Embryonic facial prominence (tissue), 1 donor: ENCODE measurements at regions not wholly inside any gene's neighbourhood (a gene's known extent, or its start where the extent isn't known, plus 50 kb on each side); places are given as distances from the start of the nearest gene placed in this dataset.

Experiments used
- DNase-seq: peaks from one replicate; pipeline ENCODE4 v3.0.0-alpha.2; 2016; ENCODE audit errors: extremely low spot score

DNA sequence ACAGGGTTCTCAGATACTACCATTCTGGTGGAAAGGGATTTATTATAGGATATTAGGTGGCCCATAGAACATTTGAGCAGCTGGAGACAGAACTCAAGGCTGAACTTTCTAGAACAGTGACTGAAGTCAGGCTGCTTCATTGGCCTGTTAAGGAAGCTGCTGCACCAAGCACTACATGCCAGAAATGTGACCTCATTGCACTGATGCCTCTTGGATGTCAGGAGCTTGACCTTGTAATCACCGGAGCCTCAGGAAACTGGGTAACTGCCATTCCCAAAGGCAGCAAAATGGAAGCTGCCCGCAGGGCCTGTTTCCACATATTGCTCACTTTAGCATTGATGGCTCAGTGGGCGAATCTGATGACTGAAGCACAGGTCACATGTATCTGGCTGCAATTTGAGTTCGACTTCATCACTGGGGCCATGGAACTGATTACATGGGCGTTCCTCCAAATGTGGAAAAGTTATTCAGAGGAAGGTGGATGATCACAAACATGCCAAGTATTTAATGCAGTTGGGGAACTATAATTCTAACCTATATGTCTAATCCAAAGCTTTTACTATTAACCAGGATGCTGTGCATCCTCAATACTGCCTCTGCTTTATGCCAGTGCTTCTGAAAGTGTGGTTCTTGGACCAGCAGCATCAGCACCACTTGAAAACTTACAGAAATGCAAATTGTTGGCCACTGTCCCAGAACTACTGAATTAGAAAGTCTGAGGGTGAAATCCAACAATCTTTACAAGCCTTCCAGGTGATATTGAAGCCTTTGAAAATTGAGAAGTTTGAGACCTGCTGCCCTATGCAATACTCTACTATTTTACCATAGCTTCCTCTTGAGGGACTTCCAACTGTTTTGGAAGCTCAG is 337.2 kb upstream of the NAV3 start:
- DNase-seq, result no peak

DNA sequence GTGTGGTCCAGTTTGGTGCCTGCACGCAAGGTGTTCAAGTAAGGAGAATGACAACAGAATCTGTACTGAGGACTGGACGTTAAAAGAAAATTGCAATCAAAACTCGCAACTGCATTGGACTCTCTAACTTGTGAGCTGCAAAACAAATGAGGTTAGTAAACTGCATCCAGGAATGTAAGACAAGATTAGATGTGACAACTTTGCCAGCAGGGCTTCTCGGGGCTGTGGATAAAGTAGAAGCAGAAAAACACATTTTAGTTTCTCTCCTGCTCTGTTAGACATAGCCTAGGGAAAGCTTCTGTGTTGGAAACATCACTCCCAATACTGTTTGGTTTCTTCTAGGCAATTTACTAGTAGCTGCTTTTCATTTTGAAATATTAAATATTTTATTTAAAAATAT is 338.2 kb upstream of the NAV3 start:
- no peak for DNase-seq

DNA sequence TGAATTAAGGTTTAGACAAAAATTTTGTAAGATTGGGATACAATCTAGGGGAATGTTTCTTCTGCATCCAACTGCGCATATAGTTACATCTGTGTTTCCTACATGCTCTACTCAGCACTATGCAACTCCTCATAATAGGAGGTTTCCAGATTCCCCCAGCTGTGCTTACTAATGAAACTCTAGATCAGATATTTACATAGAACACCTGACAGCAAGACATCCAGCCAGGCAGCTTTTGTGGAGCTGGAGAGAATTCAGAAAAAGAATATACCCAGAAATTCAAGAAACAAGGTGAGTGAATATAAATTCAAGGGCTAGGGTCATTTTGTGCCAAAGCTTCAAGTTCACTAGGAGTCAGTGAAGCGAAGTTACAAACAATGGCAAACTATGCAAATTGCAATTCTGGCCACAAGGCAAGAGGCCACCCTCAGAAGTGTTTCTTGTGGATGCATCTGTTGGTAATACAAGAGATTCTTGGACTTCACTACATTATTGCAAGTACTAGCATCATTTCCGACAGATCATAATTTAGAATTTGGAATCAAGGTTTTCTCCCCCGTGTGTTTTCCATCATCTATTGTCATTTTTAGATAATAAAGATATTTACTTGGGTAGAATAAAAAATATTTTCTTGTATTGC is 341.2 kb upstream of the NAV3 start:
- no peak for DNase-seq

DNA sequence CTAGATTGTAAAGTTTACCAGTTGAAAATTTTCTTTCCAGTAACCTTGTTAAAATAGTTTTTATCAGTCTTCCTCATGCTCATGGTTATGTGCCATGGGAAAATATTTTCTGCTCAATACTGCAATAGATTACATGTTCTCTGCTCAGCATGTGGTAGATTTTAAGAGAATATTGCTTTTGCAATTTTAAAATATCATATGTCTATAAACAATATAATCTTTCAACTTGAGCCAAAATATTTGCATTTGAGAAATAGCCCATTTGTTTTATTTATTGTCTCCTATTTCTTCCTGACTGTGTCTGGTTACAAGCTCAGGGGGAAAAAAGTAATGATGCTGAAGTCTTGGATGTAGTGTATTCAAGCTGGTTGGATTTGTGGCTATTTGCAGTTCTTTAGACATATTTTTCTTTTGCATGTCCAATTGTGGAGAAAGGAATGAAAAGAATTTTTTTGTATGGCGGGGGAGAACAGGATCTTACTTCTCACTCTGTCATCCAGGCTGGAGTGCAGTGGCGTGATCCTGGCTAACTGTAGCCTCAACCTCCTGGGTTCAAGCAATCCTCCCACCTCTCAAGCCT is 342.6 kb upstream of the NAV3 start:
- no peak for DNase-seq

DNA sequence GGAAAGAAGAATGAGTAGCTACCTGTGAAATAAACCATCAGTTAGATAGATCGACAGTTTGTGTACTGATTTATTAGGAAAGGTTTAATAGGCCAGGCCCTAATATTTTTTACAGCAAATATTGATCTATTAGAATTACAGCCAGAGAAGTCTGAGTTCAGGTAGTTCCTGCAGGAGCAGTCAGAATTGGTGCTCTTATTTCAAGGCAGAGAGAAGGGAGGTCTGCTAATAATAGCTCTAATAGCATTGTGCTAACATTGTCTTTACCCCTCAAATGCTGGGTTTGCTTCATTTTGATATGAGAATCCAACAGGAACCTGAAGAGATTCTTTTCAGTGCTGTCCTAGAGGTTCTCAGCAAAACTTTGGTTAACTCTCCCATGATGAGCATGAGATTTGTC is 343.8 kb upstream of the NAV3 start:
- DNase-seq, result no peak

DNA sequence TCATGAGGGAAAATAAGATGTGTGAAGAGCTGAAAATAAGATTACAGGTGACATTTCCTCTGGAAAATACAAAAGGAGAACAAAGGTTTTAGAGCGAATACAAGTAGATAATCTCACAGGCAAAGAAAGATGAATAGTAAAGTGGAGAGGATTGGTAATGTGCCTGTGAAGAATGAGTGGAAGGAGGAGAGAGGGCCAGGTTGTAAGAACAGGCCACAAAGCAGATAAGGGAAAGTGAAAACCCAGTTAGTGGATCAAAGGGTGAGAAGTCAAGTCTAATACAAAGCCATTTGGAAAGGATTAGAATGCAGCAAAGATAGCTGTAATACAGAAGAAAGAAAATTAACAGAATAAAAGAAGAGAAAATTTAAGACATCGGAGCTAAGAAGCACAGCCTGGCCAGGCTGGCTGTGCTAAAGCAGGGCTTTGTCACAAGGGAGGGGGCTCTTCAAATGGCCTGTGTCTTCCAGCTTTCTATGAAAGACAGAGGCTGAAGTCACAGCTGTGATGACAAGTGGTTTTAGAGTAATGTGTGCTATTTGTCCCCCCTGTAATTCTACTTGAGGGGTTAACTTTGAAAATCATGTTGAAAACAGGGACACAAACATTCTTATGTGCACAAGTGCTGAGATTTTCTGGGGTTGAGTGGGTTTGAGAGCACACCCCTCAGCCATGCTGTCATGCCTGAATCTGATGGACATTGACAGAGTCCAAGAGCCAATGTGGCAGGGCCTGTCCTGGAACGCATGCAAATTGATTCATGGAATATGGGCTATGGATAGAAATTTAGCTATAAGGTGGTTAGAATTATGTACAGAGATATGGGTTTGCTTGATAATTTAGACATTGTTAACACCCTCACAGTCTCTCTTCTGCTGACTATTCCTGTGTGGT is 344.5 kb upstream of the NAV3 start:
- no peak for DNase-seq

DNA sequence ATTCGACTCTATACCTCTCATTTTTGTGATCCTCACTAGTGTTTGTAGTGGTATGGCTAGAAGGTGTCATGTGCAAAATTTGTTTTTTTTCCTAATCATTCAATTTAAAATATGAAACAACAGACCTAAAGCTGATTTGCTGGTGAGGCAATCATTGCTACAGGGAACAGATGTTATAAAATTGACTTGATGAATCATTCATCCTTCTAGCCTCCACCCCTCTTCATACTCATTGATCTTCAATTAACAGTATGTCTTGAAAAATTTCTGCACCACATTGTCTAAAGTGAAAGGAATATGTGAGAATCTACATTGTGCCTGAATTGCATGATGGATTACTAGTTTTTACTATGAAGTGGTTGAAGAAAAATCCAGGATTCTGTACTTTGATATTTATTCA is 349.0 kb upstream of the NAV3 start:
- no peak for DNase-seq

DNA sequence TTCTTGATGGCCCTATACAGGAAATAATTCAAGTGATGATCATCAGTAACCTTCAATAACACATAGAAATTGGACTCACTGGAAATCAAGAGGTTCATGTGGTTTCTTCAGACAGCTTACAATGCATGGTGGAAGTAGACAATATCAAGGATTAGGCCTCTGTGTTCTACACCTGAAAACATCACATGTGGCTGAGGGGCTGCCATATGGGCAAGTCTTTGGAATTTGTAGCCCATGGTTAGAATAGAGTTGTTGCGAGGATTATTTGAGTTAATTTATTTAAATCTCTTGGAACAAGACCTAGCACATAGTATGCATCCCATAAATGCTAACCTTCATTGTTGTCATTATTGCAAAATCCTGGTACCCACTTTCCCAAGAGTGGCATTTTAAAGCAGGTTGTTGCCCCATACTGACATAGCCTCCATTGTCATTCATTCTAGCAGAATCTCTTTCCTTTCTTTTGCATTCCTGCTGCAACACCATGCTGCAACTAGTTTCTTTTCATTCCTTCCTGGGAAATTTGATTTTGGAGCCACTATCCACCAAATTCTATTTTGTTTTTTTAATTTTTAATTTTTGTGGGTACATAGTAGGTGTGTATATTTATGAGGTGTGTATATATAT is 352.7 kb upstream of the NAV3 start:
- no peak for DNase-seq

DNA sequence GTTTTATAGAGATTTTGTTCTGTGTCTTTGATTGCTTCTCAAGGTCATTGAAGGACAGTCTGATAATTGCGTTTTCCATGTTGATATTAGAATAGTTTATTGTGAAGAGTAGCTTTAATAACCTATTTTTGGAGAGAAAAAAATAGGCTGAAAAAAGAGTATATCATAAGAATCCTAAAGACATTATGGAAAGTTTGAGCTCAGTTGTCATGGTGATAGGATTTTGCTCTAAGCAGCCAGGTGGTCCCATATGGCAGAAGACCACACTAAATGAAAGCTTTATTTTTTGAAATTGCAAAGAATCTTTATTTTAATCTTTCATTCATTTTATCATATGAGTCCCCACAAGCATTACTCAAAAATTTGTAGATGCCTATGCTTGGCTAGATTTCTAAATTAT is 358.9 kb upstream of the NAV3 start:
- DNase-seq, result no peak

DNA sequence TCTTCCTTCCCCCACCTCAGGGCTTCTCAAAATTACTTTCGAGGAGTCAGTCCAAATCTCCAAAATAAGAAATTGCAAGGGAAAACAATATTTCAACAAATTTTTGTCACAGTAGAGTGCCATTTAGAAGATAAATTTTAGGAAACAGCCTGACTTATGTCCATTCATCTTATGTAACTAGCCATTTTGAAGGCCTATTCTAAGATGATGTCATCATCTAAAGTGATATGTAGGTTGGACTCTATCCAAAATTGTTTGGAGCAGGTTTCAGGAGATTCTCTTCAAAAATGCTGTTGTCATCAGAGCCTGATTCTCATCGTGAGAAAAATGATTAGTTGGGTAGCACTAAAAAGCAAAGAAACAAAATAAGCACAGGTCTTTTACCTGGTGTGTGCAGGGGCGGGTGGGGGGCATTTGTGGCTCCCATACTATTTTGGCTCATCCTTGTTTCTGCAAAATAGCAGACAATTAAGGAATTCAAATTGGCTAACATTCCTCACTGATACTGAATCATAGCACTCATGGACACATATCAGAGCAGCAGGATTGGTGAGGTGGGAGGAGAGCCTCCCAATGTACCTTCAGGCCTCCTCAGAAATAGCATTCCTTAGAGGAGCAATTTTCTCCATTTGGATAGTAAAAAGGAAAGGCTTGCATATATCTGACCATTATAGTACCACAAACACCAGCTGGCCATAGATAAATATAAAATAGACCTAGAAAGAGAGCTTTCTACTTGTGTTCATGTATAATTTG is 360.9 kb upstream of the NAV3 start:
- DNase-seq, result no peak

DNA sequence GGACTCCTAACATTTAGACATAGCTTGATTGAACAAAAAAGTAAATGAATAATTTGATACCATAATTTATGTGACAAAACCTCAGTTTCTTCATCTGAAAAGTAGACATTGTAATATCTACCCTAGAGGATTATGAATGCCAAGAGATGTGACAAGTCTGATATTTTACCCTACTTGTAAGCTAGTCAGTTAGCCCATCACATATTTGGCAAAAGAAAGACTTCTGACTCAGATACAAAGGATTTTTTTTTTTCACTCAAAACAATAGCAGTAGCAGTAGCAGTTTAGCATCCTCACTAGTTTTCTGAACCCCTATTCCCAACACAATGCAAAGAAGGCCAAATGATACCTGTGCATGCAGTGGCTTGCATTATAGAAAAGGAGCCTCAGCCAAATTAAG is 377.3 kb upstream of the E2F7 start:
- no peak for DNase-seq

DNA sequence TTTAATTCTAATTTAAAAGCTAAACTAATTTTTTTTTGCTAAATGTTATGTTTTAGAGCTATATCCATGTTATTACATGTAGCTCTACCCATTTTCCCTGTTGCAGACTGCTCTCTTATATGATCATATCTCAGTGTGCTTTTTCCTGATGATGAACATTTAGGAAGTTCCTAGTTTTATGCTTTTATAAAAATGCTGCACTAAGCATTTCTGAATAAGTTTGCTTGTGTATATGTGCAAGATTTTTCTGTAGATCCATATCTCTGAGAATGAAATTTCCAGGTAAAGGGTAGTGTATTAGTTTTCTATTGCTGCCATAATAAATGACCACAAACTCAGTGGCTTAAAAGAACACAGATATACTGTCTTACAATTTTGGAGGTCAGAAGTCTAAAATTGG is 374.4 kb upstream of the E2F7 start:
- DNase-seq, result no peak

DNA sequence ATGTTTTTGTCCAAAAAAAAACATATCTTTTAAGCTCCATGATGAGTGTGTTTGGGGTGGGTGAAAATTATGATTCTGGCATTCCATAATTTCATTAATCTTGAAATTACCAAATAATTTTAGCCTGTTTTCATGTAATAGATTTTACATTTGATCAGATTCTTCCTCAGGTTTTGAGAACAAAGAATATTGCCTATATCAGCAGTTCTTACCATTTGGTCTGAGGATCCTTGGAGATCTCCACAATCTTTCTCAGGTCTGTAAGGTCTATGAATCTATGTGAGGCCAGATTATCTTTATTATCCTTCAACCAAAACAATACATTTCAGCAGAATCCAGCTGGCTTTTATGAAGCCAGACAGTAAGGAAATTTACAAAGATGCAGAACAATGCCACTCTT is 373.3 kb upstream of the E2F7 start:
- no peak for DNase-seq

DNA sequence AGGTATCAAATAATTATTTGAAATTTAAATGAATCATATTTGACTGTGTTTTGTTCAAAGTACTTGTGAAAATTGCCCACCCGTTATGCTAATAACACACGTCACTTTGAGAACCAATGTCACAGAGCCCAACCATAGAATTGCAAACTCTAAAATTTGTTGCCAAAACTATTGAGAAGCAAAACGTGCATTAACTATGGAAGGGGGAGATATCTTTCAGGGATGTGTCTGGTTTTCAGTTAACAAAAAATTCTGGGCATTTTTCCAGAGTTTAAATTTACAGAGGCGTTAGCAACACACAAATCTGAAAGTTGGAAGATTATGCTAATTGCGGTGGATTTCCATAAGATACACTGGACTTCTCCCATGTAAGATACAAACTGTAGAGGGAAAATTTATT is 371.8 kb upstream of the E2F7 start:
- DNase-seq, result no peak

DNA sequence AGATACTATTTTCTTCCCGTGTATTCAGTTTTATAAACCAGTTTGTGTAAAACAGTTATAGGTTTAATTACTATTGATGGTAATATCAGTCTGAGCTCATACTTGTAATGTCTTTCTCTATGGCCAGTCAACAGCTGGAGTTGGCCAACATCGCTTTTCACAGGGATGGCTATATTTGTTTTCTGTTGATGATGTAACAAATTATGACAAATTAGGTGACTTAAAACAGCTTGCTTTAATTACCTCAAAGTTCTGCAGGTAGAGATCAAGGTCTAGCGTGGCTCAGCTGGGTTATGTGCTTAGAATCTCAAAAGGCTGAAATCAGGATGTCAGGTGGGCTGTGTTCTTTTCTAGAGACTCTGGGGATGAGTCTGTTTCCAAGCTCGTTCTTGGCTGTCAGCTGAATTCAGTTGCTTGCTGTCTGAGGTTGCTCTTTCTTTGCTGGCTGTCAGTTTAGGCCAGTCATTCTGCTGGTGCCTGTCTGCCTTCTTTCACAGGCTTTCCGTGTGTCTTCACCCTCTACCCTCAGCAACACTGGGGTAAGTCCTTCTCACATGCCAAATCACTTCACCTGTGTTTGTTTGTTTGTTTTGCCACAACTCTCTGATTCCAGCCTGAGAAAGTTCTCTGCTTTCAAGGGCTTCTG is 370.2 kb upstream of the E2F7 start:
- no peak for DNase-seq

DNA sequence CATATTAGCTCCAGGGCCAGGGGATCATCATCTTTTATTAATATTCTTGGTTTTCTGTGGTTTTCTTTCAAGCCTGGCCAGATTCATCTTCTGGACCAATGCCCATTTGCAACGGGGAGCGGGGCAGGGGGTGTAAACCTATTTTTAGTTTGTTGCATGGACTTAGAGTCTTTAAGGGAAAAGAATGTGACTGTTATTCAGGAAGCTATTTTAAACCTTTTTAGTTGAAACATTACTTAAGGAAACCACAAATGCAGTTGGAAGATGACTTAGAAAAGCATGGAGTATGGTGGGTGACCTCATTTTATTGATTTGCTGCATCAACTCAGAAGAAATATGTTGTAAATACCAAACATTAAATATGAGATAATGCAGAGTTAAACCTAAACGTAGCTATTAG is 368.4 kb upstream of the E2F7 start:
- no peak for DNase-seq

DNA sequence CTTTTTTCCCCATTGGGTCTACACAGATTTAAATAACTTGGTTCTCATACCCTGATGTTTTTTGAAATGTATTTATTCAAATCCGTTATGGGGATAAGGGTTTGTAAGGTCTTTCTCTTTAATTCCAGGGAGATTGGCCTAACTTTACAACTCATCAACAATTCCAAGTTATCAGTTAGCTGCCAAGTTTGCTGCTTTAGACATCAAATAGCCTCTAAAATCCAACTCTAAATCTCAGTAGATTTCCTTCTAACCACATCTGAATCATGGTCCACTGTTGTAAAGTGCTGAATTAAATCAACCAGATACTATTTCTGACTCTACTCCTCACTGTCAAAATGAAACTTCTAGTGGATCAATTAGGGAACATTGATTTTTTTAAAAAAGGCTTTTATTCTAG is 364.1 kb upstream of the E2F7 start:
- DNase-seq, result no peak

DNA sequence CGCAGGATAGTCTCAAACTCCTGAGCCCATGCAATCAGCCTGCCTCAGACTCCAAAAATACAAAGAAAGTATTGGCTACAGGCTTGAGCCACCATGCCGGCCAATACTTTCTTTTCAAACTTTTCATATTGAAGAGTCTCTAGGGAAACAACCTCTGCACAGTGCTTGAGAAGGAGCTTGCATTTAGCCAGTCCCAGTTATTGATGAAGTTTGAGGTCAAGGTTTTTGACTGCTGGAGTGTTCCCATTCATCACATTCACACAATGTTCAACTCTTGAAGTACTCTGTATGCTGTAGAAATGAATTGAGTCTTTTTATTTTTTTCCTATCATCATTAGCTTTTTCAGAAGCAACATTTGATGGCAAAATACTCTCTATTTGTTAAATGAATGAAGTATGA is 355.8 kb upstream of the E2F7 start:
- no peak for DNase-seq

DNA sequence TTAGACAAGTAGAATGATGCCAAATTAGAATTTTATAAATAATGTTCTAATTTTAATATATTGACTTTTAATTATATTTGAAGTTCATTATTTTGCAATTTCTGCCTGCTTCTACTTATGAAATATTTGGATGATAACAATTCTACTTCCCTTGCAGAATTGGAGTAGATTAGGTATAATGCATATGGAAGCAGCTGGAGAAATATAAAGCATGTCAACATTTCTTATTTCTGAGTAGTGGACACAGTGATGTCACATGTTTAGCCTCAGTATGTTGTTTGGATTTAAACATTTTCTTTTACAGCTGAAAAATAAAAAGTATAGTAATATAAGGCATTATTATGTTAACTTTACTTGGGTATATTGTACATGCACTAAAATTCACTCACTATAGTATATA is 344.2 kb upstream of the E2F7 start:
- no peak for DNase-seq

DNA sequence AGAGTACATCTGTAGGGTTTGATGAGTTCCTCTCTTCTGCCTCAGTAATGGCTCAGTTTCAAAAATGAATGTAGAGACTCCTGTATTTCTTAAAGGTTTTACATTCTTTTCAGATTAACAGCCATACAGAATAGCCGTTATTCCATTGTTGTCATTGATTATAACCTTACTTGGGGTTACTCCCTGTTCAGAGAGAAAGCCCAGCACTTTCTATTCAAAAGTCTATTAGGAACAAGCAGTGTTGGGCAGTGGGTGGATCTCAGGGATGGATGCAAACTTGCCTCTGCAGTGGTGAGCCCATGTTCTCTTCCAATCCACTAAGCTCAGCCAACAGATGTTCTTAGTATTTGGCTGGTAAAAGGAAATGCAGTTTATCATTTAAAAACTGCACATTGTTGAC is 342.6 kb upstream of the E2F7 start:
- no peak for DNase-seq
